ENCODE measurements at regions not wholly inside any gene's neighbourhood (a gene's known extent, or its start where the extent isn't known, plus 50 kb on each side); places are given as distances from the start of the nearest gene placed in this dataset.
"Not testable (repeated sequence)": the region's sequence is repeated elsewhere in the genome, so short reads cannot be mapped to it uniquely, and the experiment has no call there.

- peak; percentile 75 for DNase-seq
Measured at GRCh38 chr10:29712108-29712507, 77.3 kb upstream of the SVIL start.

GRCh38 chr10:29710128-29710527 lies 75.4 kb upstream of the SVIL start:
- DNase-seq, result no peak

- DNase-seq, result no peak
Measured at GRCh38 chr10:29709484-29710002, 74.8 kb upstream of the SVIL start.

GRCh38 chr10:29703271-29703670 lies 68.5 kb upstream of the SVIL start:
- no peak for DNase-seq

GRCh38 chr10:29702273-29703164 lies 67.7 kb upstream of the SVIL start:
- no peak for DNase-seq

GRCh38 chr10:29701306-29701705 lies 66.5 kb upstream of the SVIL start:
- no peak for DNase-seq

GRCh38 chr10:29699621-29700020 lies 64.8 kb upstream of the SVIL start:
- DNase-seq, result no peak

- no peak for DNase-seq
Measured at GRCh38 chr10:29698773-29699490, 64.2 kb upstream of the SVIL start.

- not testable (repeated sequence) for DNase-seq
Measured at GRCh38 chr10:29696581-29696980, 61.8 kb upstream of the SVIL start.

- no peak for DNase-seq
Measured at GRCh38 chr10:29694121-29694520, 59.4 kb upstream of the SVIL start.

GRCh38 chr10:29692121-29692539 lies 57.4 kb upstream of the SVIL start:
- no peak for DNase-seq

GRCh38 chr10:29691564-29692072 lies 56.8 kb upstream of the SVIL start:
- DNase-seq, result no peak

GRCh38 chr10:29689001-29689400 lies 54.2 kb upstream of the SVIL start:
- DNase-seq, result no peak

- DNase-seq, result no peak
Measured at GRCh38 chr10:29688230-29688661, 53.5 kb upstream of the SVIL start.

- no peak for DNase-seq
Measured at GRCh38 chr10:29687421-29688164, 52.8 kb upstream of the SVIL start.

GRCh38 chr10:29685506-29685905 lies 50.7 kb upstream of the SVIL start:
- no peak for DNase-seq
